ENCODE measurements at regions not wholly inside any gene's neighbourhood (a gene's known extent, or its start where the extent isn't known, plus 50 kb on each side); places are given as distances from the start of the nearest gene placed in this dataset.

GRCh38 chr2:36002941-36003340 is 352.6 kb upstream of the CRIM1 start:
- TF ChIP-seq CTCF (conservative IDR thresholded peaks at IDR 0.05; ENCODE audit: low read length) (no peak), EZH2phosphoT487 (IDR thresholded peaks at IDR 0.05; ENCODE audit: borderline replicate concordance, low read depth, low read length) (no peak)

Data from OCI-LY7 (cell line).